SK-N-SH (cell line): ENCODE measurements at regions not wholly inside any gene's neighbourhood (a gene's known extent, or its start where the extent isn't known, plus 50 kb on each side); places are given as distances from the start of the nearest gene placed in this dataset.
A peak's percentile ranks its signal among the peaks of the same experiment; 100 is the strongest.
"Not testable (repeated sequence)": the region's sequence is repeated elsewhere in the genome, so short reads cannot be mapped to it uniquely, and the experiment has no call there.

ENCODE experiments used
- CTCF ChIA-PET: fragments of 300-600, 350-600 bp; formaldehyde crosslinking; extraction: SDS; loops from one replicate; lab custom pipeline; 2021; lab: Yijun Ruan, JAX
- POLR2A ChIA-PET: fragments of 350-600 bp; sonication (Branson Sonifier 250); formaldehyde crosslinking; extraction: SDS; loops from one replicate; lab custom pipeline; 2020; ENCODE audit warnings: antibody characterized with exemption, inconsistent platforms; lab: Yijun Ruan, JAX
- DNase-seq: peaks from one replicate; pipeline ENCODE4 v3.0.0; 2012
- H2AFZ ChIP-seq: fragments of 200-600 bp; sonication (generic); 2 replicates; pipeline ENCODE4 v1.8.1; 2016; ENCODE audit warnings: antibody characterized with exemption, mild to moderate bottlenecking, low read depth
- H3F3A ChIP-seq: fragments of 200-600 bp; sonication (generic); replicated peaks from 2 replicates; pipeline ENCODE3; 2016; ENCODE audit warnings: antibody characterized with exemption, mild to moderate bottlenecking; ENCODE audit not compliant: insufficient read depth
- H3K27ac ChIP-seq, 2 experiments: fragments of 200-500 bp in 1 of 2; fragments of 200-600 bp in 1 of 2; sonication (Bioruptor generic) in 1 of 2; sonication (generic), shearing (Covaris generic) in 1 of 2; 2 replicates each; pipeline versions ENCODE4 v1.5.1 to v1.6.1; 2014 to 2016; ENCODE audit warnings: low read depth in 2 of 2, inconsistent platforms in 1 of 2, low read length in 1 of 2, mild to moderate bottlenecking in 1 of 2, mixed read lengths in 1 of 2
- H3K27me3 ChIP-seq: fragments of 200-600 bp; sonication (generic), shearing (Covaris generic); 2 replicates; pipeline ENCODE4 v1.6.1; 2016; ENCODE audit warnings: mixed run types; ENCODE audit not compliant: insufficient read depth
- H3K36me3 ChIP-seq, 2 experiments: fragments of 200-500 bp in 1 of 2; fragments of 200-600 bp in 1 of 2; sonication (Bioruptor generic) in 1 of 2; sonication (generic) in 1 of 2; replicated peaks in 1 of 2; 2 replicates each; pipeline versions ENCODE3 to v1.5.1; 2014 to 2016; ENCODE audit warnings: low read length in 1 of 2, mild to moderate bottlenecking in 1 of 2; ENCODE audit not compliant: insufficient read depth in 2 of 2, control insufficient read depth in 1 of 2
- H3K4me1 ChIP-seq, 2 experiments: fragments of 200-500 bp in 1 of 2; fragments of 200-600 bp in 1 of 2; sonication (Bioruptor generic) in 1 of 2; sonication (generic), shearing (Covaris generic) in 1 of 2; 2 replicates each; pipeline versions ENCODE4 v1.5.1 to v1.6.1; 2014 to 2016; ENCODE audit warnings: low read depth in 1 of 2, low read length in 1 of 2, mixed run types in 1 of 2; ENCODE audit not compliant: insufficient read depth in 2 of 2, control insufficient read depth in 1 of 2
- H3K4me2 ChIP-seq: fragments of 200-600 bp; sonication (generic), shearing (Covaris generic); 2 replicates; pipeline ENCODE4 v1.6.1; 2017; ENCODE audit warnings: mixed run types
- H3K4me3 ChIP-seq, 2 experiments: fragments of 200-500 bp in 1 of 2; fragments of 200-600 bp in 1 of 2; sonication (Bioruptor generic) in 1 of 2; sonication (generic), shearing (Covaris generic) in 1 of 2; 2 replicates each; pipeline versions ENCODE4 v1.5.1 to v1.8.1; 2014 to 2016; ENCODE audit warnings: low read depth in 2 of 2, inconsistent platforms in 1 of 2, low read length in 1 of 2, mild to moderate bottlenecking in 1 of 2, mixed read lengths in 1 of 2, moderate library complexity in 1 of 2
- H3K79me2 ChIP-seq: fragments of 200-600 bp; sonication (generic); 2 replicates; pipeline ENCODE4 v1.8.1; 2017; ENCODE audit warnings: mild to moderate bottlenecking; ENCODE audit not compliant: insufficient read depth
- H3K9ac ChIP-seq: fragments of 200-600 bp; sonication (generic); 2 replicates; pipeline ENCODE4 v1.6.1; 2017; ENCODE audit warnings: mixed run types
- H3K9me2 ChIP-seq: fragments of 200-600 bp; sonication (generic); 2 replicates; pipeline ENCODE4 v1.6.1; 2017; ENCODE audit warnings: mixed run types
- H3K9me3 ChIP-seq: fragments of 200-600 bp; sonication (generic); 2 replicates; pipeline ENCODE4 v1.6.1; 2017; ENCODE audit warnings: mixed run types, mild to moderate bottlenecking, moderate library complexity
- H4K20me1 ChIP-seq: fragments of 200-600 bp; sonication (generic); 2 replicates; pipeline ENCODE4 v1.6.1; 2017; ENCODE audit warnings: mild to moderate bottlenecking, mixed run types; ENCODE audit not compliant: insufficient read depth
- PBX3 ChIP-seq: IDR thresholded peaks from 2 replicates; pipeline ENCODE4; 2012
- WGBS: methylation state at CpG from one replicate; pipeline ENCODE4 v1.1.6; 2017; ENCODE audit warnings: low lambda C conversion rate; 5-methylcytosine and 5-hydroxymethylcytosine counted together
- TF ChIP-seq, protein P1 (sequence below): IDR thresholded peaks from 2 replicates; pipeline ENCODE4 v1.4.0; 2012; ENCODE audit warnings: low read depth

- Histone ChIP-seq H4K20me1 (no peaks in the 10 kb centered on the region), H3K4me3 (no peak overlapping the region; a peak in 1 of 4 replicates), H2AFZ (no peak overlapping the region), H3F3A (no peaks in the 10 kb centered on the region), H3K27ac (no peak overlapping the region), H3K27me3 (no peaks in the 10 kb centered on the region), H3K79me2 (no peaks in the 10 kb centered on the region), H3K9ac (no peak overlapping the region), H3K9me3 (peaks cover 11% of the 10 kb centered on the region), H3K4me2 (no peak overlapping the region), H3K9me2 (no peaks in the 10 kb centered on the region), H3K36me3 (no peaks in the 10 kb centered on the region), H3K4me1 (no peaks in the 10 kb centered on the region)
- CTCF ChIA-PET = no interaction called here
- DNase-seq = peak; percentile 20
- POLR2A ChIA-PET = no interaction called here
- TF ChIP-seq, protein P1, sequence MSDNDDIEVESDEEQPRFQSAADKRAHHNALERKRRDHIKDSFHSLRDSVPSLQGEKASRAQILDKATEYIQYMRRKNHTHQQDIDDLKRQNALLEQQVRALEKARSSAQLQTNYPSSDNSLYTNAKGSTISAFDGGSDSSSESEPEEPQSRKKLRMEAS = no peak
- TF ChIP-seq PBX3 = no peak
- 30% methylated on average over 29 of the region's 35 CpGs for WGBS
These were observed 3898.2 kb upstream of the OR11H1 start for GRCh38 chr22:11629661-11630385.

GRCh38 chr22:11630386-11631084 is 3897.5 kb upstream of the OR11H1 start:
- H2AFZ ChIP-seq, H3K4me1 ChIP-seq, H3K36me3 ChIP-seq, H3K79me2 ChIP-seq, H4K20me1 ChIP-seq, DNase-seq, H3K4me3 ChIP-seq, H3K27me3 ChIP-seq, POLR2A ChIA-PET, H3F3A ChIP-seq, H3K9me2 ChIP-seq, H3K27ac ChIP-seq, H3K4me2 ChIP-seq, H3K9ac ChIP-seq, CTCF ChIA-PET: not testable (repeated sequence)
- peaks cover 11% of the 10 kb centered on the region for H3K9me3 ChIP-seq
- 44% methylated on average over 34 of the region's 34 CpGs for WGBS
